HG03378 (cell line): ENCODE measurements at regions not wholly inside any gene's neighbourhood (a gene's known extent, or its start where the extent isn't known, plus 50 kb on each side); places are given as distances from the start of the nearest gene placed in this dataset.

Source experiments
- ATAC-seq: cut with Tn5 transposase; IDR thresholded peaks from one replicate; pipeline ENCODE4 v1.9.1; 2021; ENCODE audit warnings: mild to moderate bottlenecking, moderate library complexity; ENCODE audit not compliant: unreplicated experiment

GRCh38 chr5:88401686-88402085, 133.0 kb upstream of the TMEM161B start:
- no peak for ATAC-seq

GRCh38 chr5:88401228-88401627, 132.6 kb upstream of the TMEM161B start:
- no peak for ATAC-seq

GRCh38 chr5:88399561-88399960, 130.9 kb upstream of the TMEM161B start:
- ATAC-seq = no peak

GRCh38 chr5:88398316-88398715, 129.7 kb upstream of the TMEM161B start:
- no peak for ATAC-seq

- ATAC-seq = no peak
Measured at GRCh38 chr5:88396751-88397281, 128.2 kb upstream of the TMEM161B start.

DNA sequence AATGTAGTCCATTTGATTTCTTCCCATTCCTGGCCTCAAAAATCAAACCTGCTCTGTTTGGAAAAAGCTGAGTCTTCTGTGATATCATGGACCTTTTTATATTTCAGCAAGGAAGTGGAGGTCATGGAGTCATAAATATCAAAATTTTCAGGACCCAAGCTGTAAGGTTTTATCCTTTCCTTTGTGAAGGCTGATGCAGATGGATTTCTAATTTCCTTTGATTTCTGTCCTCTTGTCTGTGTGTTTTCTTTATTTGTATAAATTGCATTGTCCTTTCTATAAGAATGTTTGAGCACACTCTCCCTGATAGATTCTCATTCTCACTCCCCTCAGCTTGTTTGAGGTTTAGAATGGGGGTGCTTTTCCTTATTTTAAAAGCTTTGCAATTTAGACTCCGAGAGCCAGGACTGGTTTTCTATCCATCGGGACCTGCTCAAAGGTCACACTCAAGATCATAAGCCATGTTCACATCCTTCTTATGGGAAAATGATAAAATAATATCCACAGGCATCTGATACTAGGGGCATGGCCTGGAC, 127.4 kb upstream of the TMEM161B start:
- no peak for ATAC-seq

- no peak for ATAC-seq
Measured at GRCh38 chr5:88395264-88395663, 126.6 kb upstream of the TMEM161B start.

DNA sequence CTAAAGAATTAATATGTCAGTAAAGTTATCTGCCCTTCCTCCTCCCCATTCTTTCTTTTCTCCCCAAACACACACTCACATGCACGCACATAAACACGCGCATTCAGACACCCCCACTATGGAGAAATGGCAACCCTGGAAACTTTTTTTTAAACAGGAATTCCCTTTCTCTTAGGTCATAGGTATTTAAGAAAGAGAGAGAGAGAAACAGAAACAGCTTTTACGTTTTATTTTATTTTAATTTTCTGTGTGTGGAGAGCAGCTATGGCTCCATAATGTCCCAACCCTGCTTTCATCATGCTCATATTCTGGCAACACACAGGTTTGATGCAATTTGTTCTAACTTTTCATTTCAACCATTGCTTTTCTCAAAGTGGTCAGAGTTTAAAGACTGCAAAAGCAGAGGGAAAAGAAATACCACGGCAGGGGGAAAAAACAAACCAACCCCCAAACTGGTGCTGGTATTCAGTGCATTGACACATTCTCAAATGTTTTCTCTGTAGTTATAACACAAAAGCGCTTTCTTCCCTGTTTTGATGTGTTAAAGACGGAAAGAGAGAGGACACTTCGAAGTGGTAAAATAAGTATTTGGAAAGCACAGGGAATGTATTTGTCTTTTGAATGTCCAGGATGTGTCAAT, 126.0 kb upstream of the TMEM161B start:
- ATAC-seq = no peak

DNA sequence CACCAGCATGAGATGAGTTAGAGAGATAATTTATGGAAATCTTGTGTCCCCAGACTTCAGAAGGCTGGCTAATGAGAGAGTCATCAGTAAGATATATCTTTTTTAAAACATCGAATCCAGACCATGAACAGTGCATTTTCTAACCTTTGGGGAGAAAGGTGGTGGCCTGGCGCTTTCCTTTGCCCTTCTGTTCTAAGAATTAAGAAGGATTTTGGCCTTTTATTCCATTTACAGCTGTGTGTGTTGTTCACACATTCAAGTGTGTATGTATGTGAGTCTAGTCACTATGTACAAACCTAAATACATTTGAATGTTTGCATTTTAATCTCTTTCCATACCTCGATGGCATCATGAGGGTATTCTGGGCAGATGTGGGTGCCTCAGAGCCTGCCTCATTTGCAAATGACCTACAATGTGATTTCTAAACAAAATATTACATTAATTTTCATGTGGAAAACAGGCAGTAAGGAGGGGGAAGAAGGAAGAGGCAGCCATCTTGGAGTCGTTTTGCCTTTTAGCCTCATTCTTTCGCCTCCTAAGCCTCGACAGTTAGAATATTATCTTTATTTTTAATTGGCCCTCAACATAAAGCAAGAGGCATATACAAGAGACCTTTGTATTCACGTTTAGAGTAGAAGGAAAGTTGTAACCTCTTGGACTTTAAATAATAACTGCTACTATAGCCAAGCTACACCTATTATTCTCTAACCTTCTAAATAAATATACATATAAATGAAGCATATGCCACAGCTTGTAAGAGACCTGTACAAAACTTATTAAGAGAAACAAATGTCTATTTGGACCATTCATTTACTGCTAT, 125.3 kb upstream of the TMEM161B start:
- ATAC-seq = no peak

DNA sequence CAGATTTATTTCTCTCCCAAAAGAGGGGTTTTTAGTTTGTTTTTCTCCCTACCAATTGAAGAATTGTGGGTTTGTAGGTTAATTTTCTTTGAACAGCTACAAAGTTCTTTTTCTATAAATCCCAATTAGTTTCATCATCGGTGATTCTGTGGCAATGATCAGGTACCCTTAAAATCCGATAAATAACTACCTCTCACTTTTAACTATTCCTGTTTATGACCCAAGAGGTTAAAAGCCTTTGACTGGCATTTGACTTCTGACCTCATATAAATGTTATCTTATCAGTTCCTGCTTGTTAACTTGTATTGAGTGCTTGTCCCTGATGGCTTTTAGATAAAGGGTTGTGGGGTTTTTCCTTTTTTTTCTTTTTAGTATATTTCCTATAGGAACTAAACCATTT, 124.4 kb upstream of the TMEM161B start:
- no peak for ATAC-seq

- ATAC-seq = no peak
Measured at GRCh38 chr5:88391991-88392390, 123.3 kb upstream of the TMEM161B start.

DNA sequence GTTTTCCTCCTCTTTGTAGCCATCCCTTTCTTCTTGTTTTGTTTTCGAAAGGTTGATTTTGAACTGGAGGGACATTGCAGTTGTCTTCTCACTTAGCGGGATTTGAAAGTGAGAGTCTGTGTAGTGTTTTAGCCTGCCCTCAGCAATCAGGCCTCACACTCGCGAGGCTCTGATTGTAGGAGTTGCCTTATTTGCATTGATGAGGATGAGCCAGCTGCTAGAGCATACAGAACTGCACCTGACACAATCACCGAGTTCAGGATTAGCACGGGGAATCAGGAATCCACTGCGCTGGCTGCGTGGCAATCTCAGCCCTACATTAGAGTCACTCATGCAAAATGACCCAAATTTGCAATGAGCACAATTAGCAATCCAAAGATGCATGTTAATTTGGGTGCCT, 122.5 kb upstream of the TMEM161B start:
- ATAC-seq = no peak

- no peak for ATAC-seq
Measured at GRCh38 chr5:88390481-88390880, 121.8 kb upstream of the TMEM161B start.

DNA sequence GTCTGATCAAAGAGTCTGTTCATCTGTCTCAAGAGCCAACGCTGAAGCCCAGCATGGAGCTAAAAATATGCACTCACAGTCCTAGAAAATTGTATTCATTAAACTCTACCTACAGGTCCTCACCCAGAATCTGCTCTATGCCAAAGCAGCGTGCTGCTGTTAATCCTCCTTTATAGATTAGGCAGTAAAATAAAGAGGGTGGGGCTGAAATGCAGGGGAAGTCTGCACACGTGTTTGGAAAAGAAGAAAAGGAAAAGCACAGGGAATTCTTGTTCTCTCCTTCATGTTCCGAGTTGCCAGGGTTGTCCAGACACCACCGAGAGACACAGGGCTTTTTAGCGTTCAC, 121.4 kb upstream of the TMEM161B start:
- ATAC-seq = no peak

- ATAC-seq = no peak
Measured at GRCh38 chr5:88389338-88390095, 120.9 kb upstream of the TMEM161B start.

DNA sequence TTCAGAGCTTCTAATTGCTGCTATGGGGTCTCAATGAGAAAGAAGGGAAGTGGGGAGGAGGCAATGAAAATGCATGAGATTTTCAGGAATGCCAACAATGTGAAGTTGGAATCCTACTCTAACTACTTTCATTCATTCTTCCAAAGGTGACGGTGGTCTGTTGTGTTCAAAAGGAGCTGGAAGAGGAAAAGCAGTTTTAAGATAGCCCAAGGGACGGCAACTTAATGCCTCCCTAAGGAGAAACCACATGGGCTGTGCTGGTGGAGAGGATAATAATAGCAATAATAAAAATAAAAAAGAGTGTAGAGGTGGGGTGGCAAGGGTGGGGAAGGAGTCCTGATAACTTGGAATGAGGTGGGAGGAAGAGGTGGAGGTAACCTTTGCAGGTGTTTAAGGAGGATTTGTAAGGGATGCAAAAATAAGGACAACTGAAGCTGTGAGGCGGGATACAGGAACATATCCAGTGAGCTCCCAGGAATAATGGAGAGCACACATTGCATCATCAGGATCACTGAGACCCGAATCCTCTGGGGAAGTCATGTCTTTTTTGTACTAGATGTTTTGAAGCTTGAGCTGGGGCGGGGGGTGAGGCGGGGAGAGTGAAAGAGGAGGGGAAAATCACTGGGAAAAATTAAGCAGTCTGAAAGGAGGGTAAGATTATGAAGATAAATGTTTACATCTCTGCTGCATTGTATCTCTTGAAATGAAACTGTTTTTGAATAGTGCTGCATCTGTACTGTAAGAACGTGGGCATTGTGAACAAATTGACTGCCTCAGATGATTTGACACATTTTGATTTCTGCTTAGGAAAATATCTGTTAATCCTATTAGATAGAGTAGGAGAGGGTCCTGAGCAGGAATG, 120.1 kb upstream of the TMEM161B start:
- ATAC-seq = no peak

GRCh38 chr5:88384886-88385285, 116.2 kb upstream of the TMEM161B start:
- ATAC-seq = no peak

- no peak for ATAC-seq
Measured at GRCh38 chr5:88380332-88380731, 111.7 kb upstream of the TMEM161B start.

DNA sequence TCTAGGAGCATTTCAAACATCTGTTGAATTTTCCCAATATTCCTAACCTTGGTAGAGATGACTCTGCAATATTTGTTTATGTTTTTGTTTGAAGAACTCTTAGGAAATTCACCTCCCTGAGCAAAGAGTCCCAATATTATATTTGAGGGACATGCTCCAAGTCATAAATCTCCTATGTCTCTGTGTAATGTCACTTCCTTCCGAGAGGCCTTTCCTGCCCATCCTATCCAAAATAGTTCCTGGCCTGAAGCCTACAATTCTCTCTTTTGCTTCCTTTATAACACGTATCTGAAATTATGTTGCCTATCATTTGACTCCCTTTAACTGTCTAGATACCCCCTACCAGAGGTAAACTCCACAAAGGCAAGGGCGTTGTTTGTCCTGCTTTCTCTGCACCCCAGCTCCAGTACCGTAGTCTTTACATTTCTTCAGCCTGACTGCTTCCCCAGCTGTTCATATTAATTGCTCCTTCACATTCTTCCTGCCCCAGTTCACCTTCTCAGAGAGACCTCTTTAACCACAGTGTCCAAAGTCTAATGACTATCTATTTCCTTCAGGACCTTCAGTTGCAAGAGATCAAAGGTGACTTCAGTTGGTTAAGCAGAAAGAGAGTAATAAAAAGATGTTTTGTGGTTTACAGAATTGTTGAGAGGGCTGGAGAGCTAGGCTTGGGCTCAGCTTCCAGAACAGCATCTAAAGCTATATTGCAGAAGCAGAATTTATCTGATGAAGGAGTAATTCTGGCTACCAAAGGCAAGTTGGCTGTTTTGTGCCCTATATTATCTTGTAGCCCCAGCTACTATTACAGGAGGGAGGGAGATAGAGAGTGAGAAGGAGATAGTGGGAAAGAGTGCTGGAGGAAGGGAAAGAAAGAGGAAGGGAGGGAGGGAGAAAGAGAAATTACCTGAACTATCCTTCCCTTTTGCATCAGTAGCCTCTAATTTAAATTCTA, 109.3 kb upstream of the TMEM161B start:
- ATAC-seq = no peak
